HEK293T (cell line): ENCODE measurements at regions not wholly inside any gene's neighbourhood (a gene's known extent, or its start where the extent isn't known, plus 50 kb on each side); places are given as distances from the start of the nearest gene placed in this dataset.

Experiments
- CTCF ChIA-PET: fragments of 350-600 bp; formaldehyde crosslinking; extraction: SDS; loops from one replicate; lab custom pipeline; 2021; ENCODE audit warnings: antibody characterized with exemption, inconsistent platforms; lab: Yijun Ruan, JAX
- POLR2A ChIA-PET: fragments of 350-600 bp; formaldehyde crosslinking; extraction: SDS; loops from one replicate; lab custom pipeline; 2020; ENCODE audit warnings: antibody characterized with exemption, inconsistent platforms; lab: Yijun Ruan, JAX
- DNase-seq: peaks from one replicate; pipeline ENCODE4 v3.0.0; 2012; ENCODE audit warnings: mixed read lengths; ENCODE audit errors: extremely low spot score
- ARNT ChIP-seq: fragments of 450-650 bp; IDR thresholded peaks from 2 replicates; pipeline ENCODE4 v1.6.1; 2017; ENCODE audit warnings: mild to moderate bottlenecking
- BHLHE40 ChIP-seq: fragments of 450-650 bp; IDR thresholded peaks from 2 replicates; pipeline ENCODE4 v1.6.1; 2016; ENCODE audit warnings: mild to moderate bottlenecking, moderate library complexity, borderline replicate concordance
- CTBP1 ChIP-seq: fragments of 450-650 bp; IDR thresholded peaks from 2 replicates; pipeline ENCODE4 v1.6.1; 2016; ENCODE audit warnings: borderline replicate concordance
- ELF4 ChIP-seq: fragments of 450-650 bp; IDR thresholded peaks from 2 replicates; pipeline ENCODE4 v1.6.1; 2017; ENCODE audit warnings: antibody characterized with exemption
- FOXA1 ChIP-seq: fragments of 450-650 bp; IDR thresholded peaks from 2 replicates; pipeline ENCODE4 v1.6.1; 2016; ENCODE audit warnings: mild to moderate bottlenecking
- FOXK2 ChIP-seq: fragments of 450-650 bp; IDR thresholded peaks from 2 replicates; pipeline ENCODE4 v1.6.1; 2016; ENCODE audit warnings: mild to moderate bottlenecking
- FOXM1 ChIP-seq: fragments of 450-650 bp; IDR thresholded peaks from 2 replicates; pipeline ENCODE4 v1.6.1; 2017; ENCODE audit warnings: mild to moderate bottlenecking, borderline replicate concordance
- HDGF ChIP-seq: fragments of 450-650 bp; IDR thresholded peaks from 2 replicates; pipeline ENCODE4 v1.6.1; 2017; ENCODE audit warnings: antibody characterized with exemption, borderline replicate concordance
- L3MBTL2 ChIP-seq: fragments of 450-650 bp; conservative IDR thresholded peaks from 2 replicates; pipeline ENCODE4 v1.6.1; 2016; ENCODE audit warnings: mild to moderate bottlenecking
- LEF1 ChIP-seq: fragments of 450-650 bp; IDR thresholded peaks from 2 replicates; pipeline ENCODE4 v1.6.1; 2017; ENCODE audit warnings: mild to moderate bottlenecking, borderline replicate concordance
- NFRKB ChIP-seq: fragments of 450-650 bp; IDR thresholded peaks from 2 replicates; pipeline ENCODE4 v1.6.1; 2016; ENCODE audit warnings: mild to moderate bottlenecking, moderate library complexity
- SP1 ChIP-seq: fragments of 450-650 bp; IDR thresholded peaks from 2 replicates; pipeline ENCODE4 v1.6.1; 2017
- SUZ12 ChIP-seq: fragments of 450-650 bp; IDR thresholded peaks from 2 replicates; pipeline ENCODE4 v1.6.1; 2016; ENCODE audit warnings: mild to moderate bottlenecking
- TARDBP ChIP-seq: fragments of 450-650 bp; IDR thresholded peaks from 2 replicates; pipeline ENCODE4 v1.6.1; 2016
- ZNF384 ChIP-seq: fragments of 450-650 bp; IDR thresholded peaks from 2 replicates; pipeline ENCODE4 v1.6.1; 2016
- TF ChIP-seq, protein P1 (sequence below): fragments of 450-650 bp; IDR thresholded peaks from 2 replicates; pipeline ENCODE4 v1.6.1; 2016

DNA sequence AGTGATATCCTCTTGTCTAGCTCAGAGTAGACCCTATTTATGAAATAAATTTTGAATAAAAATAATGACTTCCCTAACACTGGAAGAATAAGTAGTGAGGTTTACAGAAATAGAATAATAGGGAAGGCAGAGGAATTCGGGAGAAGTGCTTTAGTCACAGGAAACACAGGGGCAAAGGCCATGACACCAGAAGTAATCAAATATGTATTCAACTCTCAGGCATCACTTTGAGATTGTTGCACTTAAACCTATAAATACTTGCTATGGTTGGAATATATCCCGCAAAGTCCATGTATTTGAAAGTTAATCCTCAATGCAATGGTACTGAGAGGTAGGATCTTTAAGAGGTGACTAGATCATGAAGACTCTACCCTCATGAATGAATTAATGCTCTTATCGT lies 166.8 kb downstream of the YIPF5 start:
- TF ChIP-seq L3MBTL2 (no peak), HDGF (no peak), SUZ12 (no peak), ELF4 (no peak), ARNT (no peak), NFRKB (no peak), FOXK2 (no peak), CTBP1 (no peak), SP1 (no peak), LEF1 (no peak), TARDBP (no peak), FOXM1 (no peak), FOXA1 (no peak)
- TF ChIP-seq, protein P1, sequence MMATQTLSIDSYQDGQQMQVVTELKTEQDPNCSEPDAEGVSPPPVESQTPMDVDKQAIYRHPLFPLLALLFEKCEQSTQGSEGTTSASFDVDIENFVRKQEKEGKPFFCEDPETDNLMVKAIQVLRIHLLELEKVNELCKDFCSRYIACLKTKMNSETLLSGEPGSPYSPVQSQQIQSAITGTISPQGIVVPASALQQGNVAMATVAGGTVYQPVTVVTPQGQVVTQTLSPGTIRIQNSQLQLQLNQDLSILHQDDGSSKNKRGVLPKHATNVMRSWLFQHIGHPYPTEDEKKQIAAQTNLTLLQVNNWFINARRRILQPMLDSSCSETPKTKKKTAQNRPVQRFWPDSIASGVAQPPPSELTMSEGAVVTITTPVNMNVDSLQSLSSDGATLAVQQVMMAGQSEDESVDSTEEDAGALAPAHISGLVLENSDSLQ = no peak
- CTCF ChIA-PET = no interaction called here
- POLR2A ChIA-PET = no interaction called here
- no peak for DNase-seq

DNA sequence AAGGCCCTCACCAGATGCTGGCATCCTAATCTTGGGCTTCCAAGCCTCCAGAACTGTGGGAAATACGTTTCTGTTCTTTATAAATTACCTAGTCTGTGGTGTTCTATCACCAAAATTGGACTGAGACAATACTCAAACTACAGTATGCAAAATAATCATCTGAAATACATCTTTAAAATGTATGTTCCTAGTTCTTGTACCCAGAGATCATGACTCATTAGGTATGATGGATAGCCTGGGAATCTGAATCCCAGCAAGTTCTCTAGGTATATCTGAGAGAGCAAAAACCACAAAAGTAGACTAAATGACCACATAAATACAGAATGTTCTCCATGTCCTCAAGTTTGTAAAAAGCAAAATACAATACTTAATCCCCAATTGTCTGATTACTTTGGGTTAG lies 166.3 kb downstream of the YIPF5 start:
- ChIA-PET POLR2A (no interaction called here), CTCF (no interaction called here)
- no peak for TF ChIP-seq L3MBTL2
- DNase-seq = no peak

DNA sequence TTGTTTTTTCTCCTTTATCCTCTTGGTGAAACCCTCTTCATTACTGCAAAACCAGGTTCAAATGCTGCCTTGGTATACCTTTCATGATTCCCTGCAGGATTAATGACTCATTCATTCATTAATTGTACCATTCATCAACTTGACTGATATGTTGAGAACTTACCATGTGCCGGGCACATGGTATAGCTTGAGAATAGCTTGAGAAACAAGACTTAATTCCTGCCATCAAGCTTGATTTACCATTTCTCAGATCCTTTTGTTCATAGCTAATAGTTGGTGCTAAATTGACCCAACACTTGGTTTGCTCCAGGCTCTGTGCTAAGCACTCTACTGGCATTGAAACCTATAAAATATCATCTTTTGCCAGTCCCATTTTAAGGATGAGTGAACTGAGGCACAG lies 165.7 kb downstream of the YIPF5 start:
- CTCF ChIA-PET = no interaction called here
- TF ChIP-seq L3MBTL2 (no peak), HDGF (no peak), FOXA1 (no peak), ZNF384 (no peak), SP1 (no peak), TARDBP (no peak), SUZ12 (no peak)
- TF ChIP-seq, protein P1 = no peak
- no peak for DNase-seq
- POLR2A ChIA-PET = no interaction called here

DNA sequence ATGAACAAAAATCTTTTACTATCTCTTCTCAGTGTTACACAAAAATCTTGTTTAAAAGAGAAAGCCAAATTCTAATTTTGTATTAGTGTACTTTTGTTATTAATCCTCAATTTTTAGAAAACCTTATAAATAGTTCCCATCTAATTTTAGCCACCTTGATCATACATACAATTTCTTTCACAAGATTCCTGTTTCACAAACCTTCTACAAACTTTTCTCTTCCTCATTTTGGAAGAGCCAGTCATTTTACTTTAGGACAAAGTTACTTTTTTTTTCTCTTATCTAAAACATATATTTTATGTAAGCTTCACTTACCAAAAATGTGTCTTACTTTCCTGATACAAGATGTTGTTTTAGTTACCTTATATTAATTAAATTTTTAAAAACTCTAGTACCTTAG lies 161.3 kb downstream of the YIPF5 start:
- DNase-seq = no peak
- TF ChIP-seq TARDBP (no peak), FOXM1 (no peak), L3MBTL2 (no peak), FOXA1 (no peak), BHLHE40 (no peak)
- CTCF ChIA-PET = no interaction called here
- POLR2A ChIA-PET = no interaction called here

DNA sequence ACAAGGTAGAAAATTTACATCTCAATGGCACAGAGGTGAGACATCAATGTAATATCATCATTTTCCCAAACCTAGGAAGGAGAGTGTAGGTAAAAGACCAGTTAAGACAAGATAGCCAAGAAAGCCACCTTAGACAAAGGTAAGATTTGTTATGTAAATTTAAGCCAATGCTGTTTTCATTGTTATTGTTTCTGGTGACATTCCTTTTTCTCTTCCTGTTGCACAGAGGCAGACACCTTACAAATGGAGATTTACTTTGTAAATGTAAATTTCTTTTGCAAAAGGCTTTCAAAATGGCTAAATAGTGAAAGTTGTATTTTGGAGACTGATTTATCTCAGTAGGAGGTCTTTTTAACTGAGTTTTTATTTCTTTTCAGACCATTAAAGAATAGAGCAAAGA lies 159.1 kb downstream of the YIPF5 start:
- no peak for DNase-seq
- TF ChIP-seq FOXA1 (no peak), TARDBP (no peak), LEF1 (no peak), ZNF384 (no peak), NFRKB (no peak), FOXK2 (no peak), BHLHE40 (no peak), ELF4 (no peak)
- ChIA-PET POLR2A (no interaction called here), CTCF (no interaction called here)

DNA sequence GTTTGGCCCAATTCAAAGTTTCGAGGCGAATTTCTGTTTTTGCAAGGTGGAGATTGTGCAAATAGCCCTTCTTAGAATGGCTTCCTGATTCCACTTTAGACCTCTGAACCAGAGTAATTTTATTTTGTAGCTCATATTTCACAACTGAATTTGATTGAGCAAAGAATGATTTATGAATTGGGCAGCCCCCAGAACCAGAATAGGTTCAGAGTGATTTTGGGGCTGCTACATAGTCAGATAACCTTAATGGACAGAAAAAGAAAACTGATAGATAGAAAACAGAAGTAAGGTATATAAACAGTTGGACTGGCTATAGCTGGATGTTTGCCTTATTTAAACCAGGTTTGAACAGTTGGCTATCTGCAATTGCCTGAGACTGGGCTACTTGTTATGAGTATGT lies 156.6 kb downstream of the YIPF5 start:
- ChIA-PET POLR2A (no interaction called here), CTCF (interaction anchor here (0.6 kb wide), 1 partner anchor 127 kb away, joined by 3 read pairs; no protein-coding TSS in a partner anchor)
- no peak for DNase-seq
- TF ChIP-seq, protein P1 = no peak
- TF ChIP-seq TARDBP (no peak), ARNT (no peak), ELF4 (no peak), L3MBTL2 (no peak), FOXK2 (no peak), SP1 (no peak), ZNF384 (no peak), BHLHE40 (no peak), FOXM1 (no peak), LEF1 (no peak), HDGF (no peak), NFRKB (no peak), SUZ12 (no peak), FOXA1 (no peak), CTBP1 (no peak)

DNA sequence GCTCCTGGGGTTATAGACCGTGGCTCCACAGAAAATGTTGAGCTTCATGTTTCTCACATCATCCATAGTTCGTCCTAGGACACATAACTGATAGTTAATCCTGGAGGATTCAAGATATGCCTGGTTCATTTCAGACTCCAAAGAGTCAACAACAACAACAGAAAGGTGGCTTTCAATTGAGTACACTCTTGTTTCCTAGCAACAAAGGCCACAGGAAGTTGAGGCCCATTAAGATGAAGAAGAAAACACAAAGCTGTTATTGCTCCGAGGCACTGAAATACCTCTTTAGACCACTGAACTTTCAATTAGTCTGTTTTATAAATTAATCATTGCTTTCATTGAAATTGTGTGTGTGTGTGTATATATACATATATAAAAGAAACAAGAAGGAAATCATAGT lies 154.5 kb downstream of the YIPF5 start:
- TF ChIP-seq HDGF (no peak), L3MBTL2 (no peak), TARDBP (no peak), CTBP1 (no peak), SP1 (no peak)
- no peak for DNase-seq
- POLR2A ChIA-PET = no interaction called here
- CTCF ChIA-PET = interaction anchor here (0.9 kb wide), 1 partner anchor 15 kb away, joined by 3 read pairs; no protein-coding TSS in a partner anchor
